ENCODE measurements at regions not wholly inside any gene's neighbourhood (a gene's known extent, or its start where the extent isn't known, plus 50 kb on each side); places are given as distances from the start of the nearest gene placed in this dataset.

DNA sequence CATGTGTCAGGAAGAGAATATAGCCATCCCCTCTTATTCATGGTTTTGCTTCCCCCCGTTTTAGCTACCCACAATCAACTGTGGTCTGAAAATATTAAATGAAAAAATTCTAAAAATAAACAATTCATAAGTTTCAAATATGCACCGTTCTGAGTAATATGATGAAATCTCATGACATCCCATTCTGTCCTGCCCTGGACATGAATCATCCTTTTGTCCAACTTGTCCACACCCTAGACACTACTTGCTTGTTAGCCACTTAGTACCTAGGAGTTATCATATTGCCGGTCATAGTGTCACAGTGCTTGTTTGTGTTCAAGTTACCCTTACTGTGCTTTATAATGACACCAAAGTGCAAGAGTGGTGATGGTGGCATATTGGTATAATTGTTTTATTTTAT, 113.5 kb downstream of the CAAP1 start:
- no peak for TF ChIP-seq POLR2A (IDR thresholded peaks at IDR 0.05)
- TF ChIP-seq, protein P1, sequence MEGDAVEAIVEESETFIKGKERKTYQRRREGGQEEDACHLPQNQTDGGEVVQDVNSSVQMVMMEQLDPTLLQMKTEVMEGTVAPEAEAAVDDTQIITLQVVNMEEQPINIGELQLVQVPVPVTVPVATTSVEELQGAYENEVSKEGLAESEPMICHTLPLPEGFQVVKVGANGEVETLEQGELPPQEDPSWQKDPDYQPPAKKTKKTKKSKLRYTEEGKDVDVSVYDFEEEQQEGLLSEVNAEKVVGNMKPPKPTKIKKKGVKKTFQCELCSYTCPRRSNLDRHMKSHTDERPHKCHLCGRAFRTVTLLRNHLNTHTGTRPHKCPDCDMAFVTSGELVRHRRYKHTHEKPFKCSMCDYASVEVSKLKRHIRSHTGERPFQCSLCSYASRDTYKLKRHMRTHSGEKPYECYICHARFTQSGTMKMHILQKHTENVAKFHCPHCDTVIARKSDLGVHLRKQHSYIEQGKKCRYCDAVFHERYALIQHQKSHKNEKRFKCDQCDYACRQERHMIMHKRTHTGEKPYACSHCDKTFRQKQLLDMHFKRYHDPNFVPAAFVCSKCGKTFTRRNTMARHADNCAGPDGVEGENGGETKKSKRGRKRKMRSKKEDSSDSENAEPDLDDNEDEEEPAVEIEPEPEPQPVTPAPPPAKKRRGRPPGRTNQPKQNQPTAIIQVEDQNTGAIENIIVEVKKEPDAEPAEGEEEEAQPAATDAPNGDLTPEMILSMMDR (IDR thresholded peaks at IDR 0.05), result no peak
- Histone ChIP-seq H3K4me3 (no peak overlapping the region), H3K27me3 (no peaks in the 10 kb centered on the region), H3K27ac (no peak overlapping the region), H3K36me3 (ENCODE audit: low read depth, missing control alignments) (no peaks in the 10 kb centered on the region), H3K9me3 (no peaks in the 10 kb centered on the region), H3K4me1 (no peaks in the 10 kb centered on the region)
- DNase-seq, result no peak
- intact Hi-C loops (cut with DNase I; ENCODE audit: low total_unique reads), result no loop called here
- WGBS, 2 donors, result 83 to 87% methylated on average over 3 of the region's 3 CpGs

DNA sequence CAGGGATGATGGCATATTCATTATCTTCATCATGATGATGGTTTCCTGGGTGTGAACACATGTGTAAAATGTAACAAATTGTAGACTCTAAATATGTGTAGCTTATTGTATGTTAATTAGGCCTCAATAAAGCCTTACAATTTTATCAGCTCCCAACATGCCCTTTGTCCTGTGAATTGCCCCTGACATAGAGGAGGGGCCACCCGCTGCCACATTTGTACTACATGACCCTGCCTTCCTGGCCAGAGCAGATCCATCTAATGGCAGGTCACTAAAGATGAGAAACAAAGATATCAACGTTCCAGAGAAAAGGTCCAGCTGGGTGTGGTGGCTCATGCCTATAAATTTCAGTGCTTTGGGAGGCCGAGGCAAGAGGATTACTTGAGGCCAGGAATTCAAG, 117.2 kb downstream of the CAAP1 start:
- TF ChIP-seq, protein P1 (IDR thresholded peaks at IDR 0.05), result no peak
- TF ChIP-seq POLR2A (IDR thresholded peaks at IDR 0.05), result no peak
- no peak for DNase-seq
- intact Hi-C loops (cut with DNase I; ENCODE audit: low total_unique reads), result no loop called here
- no peak overlapping the region for H3K27ac ChIP-seq
- no peaks in the 10 kb centered on the region for H3K27me3 ChIP-seq
- H3K9me3 ChIP-seq, result no peaks in the 10 kb centered on the region
- H3K4me1 ChIP-seq, result no peaks in the 10 kb centered on the region
- no peaks in the 10 kb centered on the region for H3K36me3 ChIP-seq (ENCODE audit: low read depth, missing control alignments)
- H3K4me3 ChIP-seq, result no peak overlapping the region
- WGBS, 2 donors, result 75 to 81% methylated on average over 3 of the region's 3 CpGs

DNA sequence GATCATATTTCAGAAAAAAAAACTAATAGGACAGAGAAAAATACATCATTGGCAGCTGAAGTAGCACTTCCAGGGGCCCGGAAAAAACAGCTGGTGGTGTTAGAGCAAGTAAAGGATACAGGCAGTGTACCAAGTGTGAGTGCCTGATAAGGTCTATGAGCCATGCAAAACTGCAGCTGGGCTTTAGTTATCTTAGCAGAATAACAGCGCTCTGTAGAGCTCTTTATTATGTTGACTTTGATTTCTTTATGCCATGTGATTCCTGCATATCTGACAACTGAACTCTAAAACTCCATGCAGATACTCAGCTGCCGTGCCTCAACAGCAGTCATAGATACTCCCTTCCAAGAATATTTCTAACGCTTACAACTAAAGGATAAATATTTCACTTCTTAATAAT, 119.5 kb downstream of the CAAP1 start:
- Histone ChIP-seq H3K27me3 (no peaks in the 10 kb centered on the region), H3K9me3 (no peaks in the 10 kb centered on the region), H3K36me3 (ENCODE audit: low read depth, missing control alignments) (no peaks in the 10 kb centered on the region), H3K4me1 (no peaks in the 10 kb centered on the region), H3K4me3 (no peak overlapping the region), H3K27ac (no peak overlapping the region)
- WGBS, 2 donors, result 75 to 89% methylated on average over 4 of the region's 4 CpGs
- no peak for DNase-seq
- TF ChIP-seq, protein P1 (IDR thresholded peaks at IDR 0.05), result no peak
- no peak for TF ChIP-seq POLR2A (IDR thresholded peaks at IDR 0.05)
- intact Hi-C loops (cut with DNase I; ENCODE audit: low total_unique reads), result no loop called here

DNA sequence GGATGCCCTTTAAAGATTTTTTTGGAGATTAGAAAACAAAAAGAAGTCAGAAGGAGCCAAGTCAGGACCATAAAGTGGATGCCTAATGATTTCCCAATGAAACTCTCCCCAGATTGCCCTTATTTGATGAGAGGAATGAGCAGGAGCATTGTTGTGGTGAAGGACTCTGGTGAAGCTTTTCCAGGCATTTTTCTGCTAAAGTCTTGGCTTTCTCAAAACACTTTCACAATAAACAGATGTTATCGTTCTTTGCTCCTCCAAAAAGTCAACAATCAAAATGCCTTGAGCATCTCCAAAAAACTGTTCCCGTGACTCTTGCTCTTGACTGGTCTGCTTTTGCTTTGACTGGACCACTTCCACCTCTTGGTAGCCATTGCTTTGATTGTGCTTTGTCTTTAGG, 121.8 kb downstream of the CAAP1 start:
- intact Hi-C loops (cut with DNase I; ENCODE audit: low total_unique reads), result no loop called here
- H3K36me3 ChIP-seq (ENCODE audit: low read depth, missing control alignments), result no peaks in the 10 kb centered on the region
- TF ChIP-seq, protein P1 (IDR thresholded peaks at IDR 0.05), result no peak
- no peak for TF ChIP-seq POLR2A (IDR thresholded peaks at IDR 0.05)

DNA sequence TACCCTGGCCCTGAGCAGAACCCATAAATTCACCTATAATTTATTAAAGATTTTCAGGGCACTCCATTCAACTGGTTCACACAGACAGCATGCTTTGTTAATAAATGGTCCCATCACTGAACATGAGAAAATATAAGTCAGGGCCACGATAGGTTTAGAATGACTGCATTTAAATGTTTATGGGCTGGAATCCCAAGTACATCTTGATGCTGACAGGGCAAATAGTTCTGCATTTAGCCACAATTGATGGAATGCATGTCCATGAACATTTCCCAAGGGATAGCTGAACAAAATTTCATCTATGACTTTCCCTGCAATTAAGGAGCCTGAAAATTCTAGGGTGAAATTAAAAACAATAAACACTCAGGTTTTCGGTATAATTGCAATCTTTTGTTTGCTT, 124.5 kb downstream of the CAAP1 start:
- Histone ChIP-seq H3K9me3 (no peaks in the 10 kb centered on the region), H3K4me1 (no peaks in the 10 kb centered on the region), H3K4me3 (no peak overlapping the region), H3K36me3 (ENCODE audit: low read depth, missing control alignments) (no peaks in the 10 kb centered on the region), H3K27me3 (no peaks in the 10 kb centered on the region), H3K27ac (no peak overlapping the region)
- 58 to 78% methylated on average over 2 of the region's 2 CpGs for WGBS, 2 donors
- DNase-seq, result no peak
- intact Hi-C loops (cut with DNase I; ENCODE audit: low total_unique reads), result no loop called here
- no peak for TF ChIP-seq POLR2A (IDR thresholded peaks at IDR 0.05)
- TF ChIP-seq, protein P1 (IDR thresholded peaks at IDR 0.05), result no peak

More for the DNA sequence above, 121.8 kb downstream of the CAAP1 start:
- Histone ChIP-seq H3K4me3 (no peak overlapping the region), H3K9me3 (no peaks in the 10 kb centered on the region), H3K27ac (no peak overlapping the region), H3K4me1 (no peaks in the 10 kb centered on the region), H3K27me3 (no peaks in the 10 kb centered on the region)
- no peak for DNase-seq
- WGBS, 2 donors, result 44 to 63% methylated on average over 2 of the region's 2 CpGs

All from testis (tissue), 2 donors.